Right lobe of liver (tissue), 6 donors: ENCODE measurements at regions not wholly inside any gene's neighbourhood (a gene's known extent, or its start where the extent isn't known, plus 50 kb on each side); places are given as distances from the start of the nearest gene placed in this dataset.

Experiments used
- ATAC-seq, 4 donors: fragments of 200-7000 bp; cut with Tn5 transposase; one replicate each; pipeline ENCODE4 v1.9.1; 2020; ENCODE audit warnings: mild to moderate bottlenecking in 4 of 4, moderate library complexity in 4 of 4
- DNase-seq, 3 donors: peaks; one replicate each; pipeline ENCODE4 v3.0.0-alpha.2; 2020
- H3K27ac ChIP-seq, 3 donors: fragments of 200-600 bp; one replicate each; pipeline ENCODE4 v1.8.0; 2022
- H3K27me3 ChIP-seq, 2 donors: fragments of 200-600 bp; one replicate each; pipeline ENCODE4 v1.8.0; 2022
- H3K36me3 ChIP-seq, 4 donors: fragments of 200-600 bp; sonication (generic) in 1 of 4; one replicate each; pipeline versions ENCODE4 v1.5.1 to v1.8.0; 2017 to 2022; ENCODE audit warnings: control low read depth in 1 of 4
- H3K4me1 ChIP-seq, 4 donors: fragments of 200-600 bp; sonication (generic) in 1 of 4; one replicate each; pipeline versions ENCODE4 v1.5.1 to v1.8.0; 2017 to 2022; ENCODE audit warnings: control low read depth in 1 of 4
- H3K4me3 ChIP-seq, 3 donors: fragments of 200-600 bp; one replicate each; pipeline ENCODE4 v1.8.0; 2022
- H3K9me3 ChIP-seq, 4 donors: fragments of 200-600 bp; sonication (generic) in 1 of 4; one replicate each; pipeline versions ENCODE4 v1.5.1 to v1.8.0; 2017 to 2022; ENCODE audit warnings: control low read depth in 1 of 4
- POLR2A ChIP-seq: fragments of 450-650 bp; IDR thresholded peaks from one replicate; pipeline ENCODE4 v1.6.1; 2017; ENCODE audit warnings: antibody characterized with exemption, mild to moderate bottlenecking
- WGBS: methylation state at CpG from one replicate; pipeline ENCODE4 v1.1.6; 2018; ENCODE audit warnings: low coverage, low lambda C conversion rate; ENCODE audit not compliant: insufficient coverage; ENCODE audit errors: missing lambda C conversion rate; 5-methylcytosine and 5-hydroxymethylcytosine counted together
- intact Hi-C, 2 donors: fragments of 100-400 bp; cut with DNase I; formaldehyde crosslinking; loops; one replicate each; pipeline versions ENCODE4 v1.11.2 to v1.14.1; 2022
- TF ChIP-seq, protein P1 (sequence below), 4 donors: fragments of 200-600 bp in 3 of 4; fragments of 450-650 bp in 1 of 4; IDR thresholded peaks; one replicate each; pipeline versions ENCODE4 v1.5.1 to v1.8.0; 2016 to 2022; ENCODE audit warnings: antibody characterized with exemption in 4 of 4, mild to moderate bottlenecking in 2 of 4
- donor health status: DM: no; HTN: yes; CAD: no.
- donor health status: DM: no; HTN: no; CAD: no.
- donor health status: DM: no; HTN: no; CAD: no.
- donor health status: DM: no; HTN: yes; CAD: no.
- donor health status: DM: no; HTN: yes; CAD: no.

DNA sequence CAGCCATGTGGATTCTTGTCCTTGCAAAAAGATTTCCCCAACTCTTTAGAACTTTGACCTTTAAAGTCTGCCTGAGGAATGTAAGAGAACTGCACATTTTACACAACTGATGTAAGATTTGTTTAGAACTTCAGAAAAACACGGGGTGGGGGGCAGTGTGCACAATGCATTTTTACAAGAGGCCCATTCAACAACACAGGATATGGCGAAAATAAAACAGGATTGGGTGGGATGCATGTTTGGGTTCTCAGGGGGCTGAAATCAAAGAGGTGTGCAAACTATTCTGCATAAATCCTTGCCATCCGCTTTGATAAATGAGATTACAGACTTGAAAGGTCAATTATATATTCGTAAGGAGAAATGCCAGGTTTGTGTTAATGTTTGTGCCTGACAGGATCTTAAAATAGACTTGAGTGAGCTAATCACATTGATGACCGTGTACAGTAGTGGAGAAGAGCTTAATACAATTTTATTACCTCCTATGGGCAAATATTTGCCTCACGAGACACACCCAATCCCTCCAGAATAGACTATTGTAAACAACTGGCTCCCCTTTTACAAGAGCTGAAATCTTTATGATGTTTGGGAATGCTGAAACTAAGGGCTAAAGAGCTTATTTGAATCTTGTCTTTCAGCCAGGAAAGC, 184.1 kb upstream of the LEF1 start:
- H3K9me3 ChIP-seq, result no peaks in the 10 kb centered on the region
- no peaks in the 10 kb centered on the region for H3K36me3 ChIP-seq
- H3K27ac ChIP-seq, result no peak overlapping the region
- intact Hi-C loops, result no loop called here
- WGBS, result 52% methylated on average over 6 of the region's 6 CpGs
- no peak for ATAC-seq
- DNase-seq, result no peak
- H3K4me3 ChIP-seq, result no peak overlapping the region
- TF ChIP-seq POLR2A, result no peak
- TF ChIP-seq, protein P1, sequence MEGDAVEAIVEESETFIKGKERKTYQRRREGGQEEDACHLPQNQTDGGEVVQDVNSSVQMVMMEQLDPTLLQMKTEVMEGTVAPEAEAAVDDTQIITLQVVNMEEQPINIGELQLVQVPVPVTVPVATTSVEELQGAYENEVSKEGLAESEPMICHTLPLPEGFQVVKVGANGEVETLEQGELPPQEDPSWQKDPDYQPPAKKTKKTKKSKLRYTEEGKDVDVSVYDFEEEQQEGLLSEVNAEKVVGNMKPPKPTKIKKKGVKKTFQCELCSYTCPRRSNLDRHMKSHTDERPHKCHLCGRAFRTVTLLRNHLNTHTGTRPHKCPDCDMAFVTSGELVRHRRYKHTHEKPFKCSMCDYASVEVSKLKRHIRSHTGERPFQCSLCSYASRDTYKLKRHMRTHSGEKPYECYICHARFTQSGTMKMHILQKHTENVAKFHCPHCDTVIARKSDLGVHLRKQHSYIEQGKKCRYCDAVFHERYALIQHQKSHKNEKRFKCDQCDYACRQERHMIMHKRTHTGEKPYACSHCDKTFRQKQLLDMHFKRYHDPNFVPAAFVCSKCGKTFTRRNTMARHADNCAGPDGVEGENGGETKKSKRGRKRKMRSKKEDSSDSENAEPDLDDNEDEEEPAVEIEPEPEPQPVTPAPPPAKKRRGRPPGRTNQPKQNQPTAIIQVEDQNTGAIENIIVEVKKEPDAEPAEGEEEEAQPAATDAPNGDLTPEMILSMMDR (IDR thresholded peaks at IDR 0.05), result no peak
- no peaks in the 10 kb centered on the region for H3K27me3 ChIP-seq
- no peaks in the 10 kb centered on the region for H3K4me1 ChIP-seq

- no peak for DNase-seq
- WGBS, result 43% methylated on average over 1 of the region's 1 CpG
- intact Hi-C loops, result no loop called here
- Histone ChIP-seq H3K36me3 (no peaks in the 10 kb centered on the region), H3K27ac (no peak overlapping the region), H3K4me1 (no peaks in the 10 kb centered on the region), H3K27me3 (no peaks in the 10 kb centered on the region), H3K4me3 (no peak overlapping the region), H3K9me3 (no peaks in the 10 kb centered on the region)
- TF ChIP-seq, protein P1 (IDR thresholded peaks at IDR 0.05), result no peak
- no peak for TF ChIP-seq POLR2A
- ATAC-seq, result no peak
Measured at GRCh38 chr4:108351791-108352190, 183.1 kb upstream of the LEF1 start.

DNA sequence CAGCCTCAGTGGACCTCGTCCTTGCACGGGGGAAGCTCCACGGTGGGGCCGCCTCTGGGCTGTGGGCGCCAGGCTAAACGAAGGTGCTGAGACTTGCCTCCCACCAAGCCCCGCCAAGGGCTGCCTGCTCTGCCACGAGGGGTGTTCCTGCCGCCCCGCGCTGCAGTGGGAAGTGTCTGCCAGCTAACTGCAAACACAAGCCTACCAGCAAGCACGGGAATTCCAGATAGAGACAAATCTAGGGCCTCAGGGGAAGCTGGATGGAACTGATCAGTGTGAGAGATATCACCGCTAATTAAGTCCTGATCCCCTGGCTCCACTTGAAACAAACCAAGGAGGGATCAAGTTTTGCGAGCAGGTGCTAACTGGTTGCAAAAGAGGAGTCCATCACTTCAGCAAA, 181.6 kb upstream of the LEF1 start:
- 60% methylated on average over 9 of the region's 14 CpGs for WGBS
- intact Hi-C loops, result no loop called here
- TF ChIP-seq POLR2A, result no peak
- TF ChIP-seq, protein P1 (IDR thresholded peaks at IDR 0.05), result no peak
- Histone ChIP-seq H3K27me3 (no peaks in the 10 kb centered on the region), H3K36me3 (no peaks in the 10 kb centered on the region), H3K4me3 (no peak overlapping the region), H3K4me1 (no peaks in the 10 kb centered on the region), H3K27ac (no peak overlapping the region), H3K9me3 (no peaks in the 10 kb centered on the region)
- DNase-seq (no peak), ATAC-seq (no peak)

DNA sequence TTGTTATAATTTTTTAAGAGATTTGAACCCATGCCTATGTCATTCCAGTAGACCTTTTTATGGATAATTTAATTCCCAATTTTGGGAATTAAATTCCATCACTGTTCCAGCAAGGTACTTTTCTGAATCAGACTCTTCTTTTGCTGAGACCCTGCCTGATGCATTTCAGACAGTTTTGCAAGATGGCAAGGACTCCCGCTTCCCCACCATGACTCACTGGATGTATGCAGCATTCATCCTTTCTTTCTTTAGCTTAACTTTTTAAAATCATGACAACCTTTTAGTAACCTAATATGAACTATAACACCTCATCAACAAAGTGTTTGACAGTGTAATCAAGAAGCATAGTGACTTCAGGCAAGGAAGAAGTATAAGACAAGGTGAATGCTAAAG, 178.1 kb upstream of the LEF1 start:
- intact Hi-C loops, result no loop called here
- Histone ChIP-seq H3K36me3 (no peaks in the 10 kb centered on the region), H3K4me1 (no peaks in the 10 kb centered on the region), H3K4me3 (no peak overlapping the region), H3K27ac (no peak overlapping the region), H3K9me3 (no peaks in the 10 kb centered on the region), H3K27me3 (no peaks in the 10 kb centered on the region)
- no peak for DNase-seq
- TF ChIP-seq, protein P1 (IDR thresholded peaks at IDR 0.05), result no peak
- TF ChIP-seq POLR2A, result no peak
- no peak for ATAC-seq
- 87% methylated on average over 1 of the region's 1 CpG for WGBS
